ENCODE measurements at regions not wholly inside any gene's neighbourhood (a gene's known extent, or its start where the extent isn't known, plus 50 kb on each side); places are given as distances from the start of the nearest gene placed in this dataset.

DNA sequence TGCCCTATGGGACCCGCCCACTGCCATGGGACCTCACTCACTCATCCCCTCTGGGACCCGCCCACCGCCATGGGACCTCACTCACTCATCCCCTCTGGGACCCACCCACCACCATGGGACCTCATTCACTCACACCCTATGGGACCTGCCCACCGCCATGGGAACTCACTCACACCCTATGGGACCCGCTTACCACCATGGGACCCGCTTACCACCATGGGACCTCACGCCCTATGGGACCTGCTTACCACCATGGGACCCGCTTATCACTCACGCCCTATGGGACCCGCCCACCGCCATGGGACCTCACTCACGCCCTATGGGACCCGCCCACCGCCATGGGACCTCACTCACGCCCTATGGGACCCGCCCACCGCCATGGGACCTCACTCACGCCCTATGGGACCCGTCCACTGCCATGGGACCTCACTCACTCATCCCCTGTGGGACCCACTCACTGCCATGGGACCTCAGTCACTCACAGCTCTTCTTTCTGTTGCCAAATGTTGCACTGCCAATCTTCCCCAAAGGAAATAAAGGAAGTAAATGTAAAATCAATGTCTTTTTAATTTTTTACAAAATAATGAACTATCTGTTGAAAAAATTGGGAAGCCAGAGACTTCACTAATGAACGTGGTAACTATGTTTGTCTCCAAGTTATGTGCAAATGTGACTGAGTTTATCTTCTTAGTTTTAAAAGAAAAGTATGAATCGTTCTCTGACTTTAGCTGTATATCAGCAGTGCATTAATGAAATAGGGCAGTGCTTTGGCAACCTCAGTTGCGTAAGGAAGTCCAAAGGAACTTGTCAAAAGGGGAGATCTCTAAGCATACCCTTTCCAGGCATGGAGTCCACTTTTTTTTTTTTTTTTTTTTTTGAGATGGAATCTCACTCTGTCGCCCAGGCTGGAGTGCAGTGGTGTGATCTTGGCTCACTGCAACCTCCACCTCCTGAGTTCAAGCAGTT lies 101.5 kb upstream of the MGAT5 start:
- no peak overlapping the region for H3K4me3 ChIP-seq (ENCODE audit: low read depth, low read length)
- no peak for DNase-seq (ENCODE audit: low read depth)
- no peak for TF ChIP-seq CTCF (conservative IDR thresholded peaks at IDR 0.05; ENCODE audit: low read depth, low read length)

DNA sequence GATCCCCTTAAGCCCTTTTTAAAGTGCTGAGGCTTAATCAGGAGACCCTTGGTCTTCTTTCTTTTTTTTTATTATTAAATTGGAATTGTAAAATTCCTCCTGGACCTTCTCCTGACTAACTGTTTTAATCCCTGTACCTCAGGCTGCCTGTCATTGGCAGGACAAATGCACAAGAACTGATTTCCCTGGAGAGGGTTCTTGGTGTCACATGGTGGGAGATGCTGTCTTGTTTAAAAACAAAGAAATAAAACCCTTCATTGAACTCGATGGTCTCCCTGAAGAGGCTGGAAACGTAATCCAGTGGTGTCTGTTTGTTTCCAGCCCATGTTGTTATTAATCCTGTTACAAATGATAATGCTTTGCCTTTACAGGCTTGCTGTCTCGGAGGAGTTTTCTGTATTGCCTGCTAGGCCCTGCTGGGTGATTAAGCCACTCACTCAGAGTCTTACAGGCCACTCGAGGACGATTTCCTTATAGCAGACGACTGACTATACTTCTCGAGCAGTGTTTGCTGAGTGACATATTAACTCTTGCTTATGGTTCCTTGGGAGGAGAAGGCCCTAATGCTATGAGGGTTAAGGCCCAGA lies 100.5 kb upstream of the MGAT5 start:
- TF ChIP-seq CTCF (conservative IDR thresholded peaks at IDR 0.05; ENCODE audit: low read depth, low read length): no peak
- H3K4me3 ChIP-seq (ENCODE audit: low read depth, low read length): no peak overlapping the region
- no peak for DNase-seq (ENCODE audit: low read depth)

DNA sequence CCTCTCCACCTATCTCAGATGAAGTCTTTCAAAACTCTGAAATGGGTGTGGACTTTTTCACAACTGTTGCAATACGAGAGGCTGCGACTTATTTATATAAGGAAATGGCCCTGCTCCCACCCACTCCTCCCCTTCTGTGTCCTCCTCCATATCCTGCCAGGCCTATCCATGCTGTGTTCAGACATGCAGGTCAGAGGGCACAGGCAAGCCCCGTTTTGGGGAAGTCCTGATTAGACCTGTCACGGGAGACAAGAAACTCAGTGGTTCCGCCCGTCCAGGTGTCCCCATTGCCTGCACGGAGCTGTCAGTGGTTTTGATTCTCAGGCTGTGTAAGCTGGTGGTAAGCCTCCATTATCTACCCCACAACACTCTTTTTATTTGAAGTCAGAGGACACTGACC lies 99.6 kb upstream of the MGAT5 start:
- no peak for DNase-seq (ENCODE audit: low read depth)
- no peak for TF ChIP-seq CTCF (conservative IDR thresholded peaks at IDR 0.05; ENCODE audit: low read depth, low read length)
- H3K4me3 ChIP-seq (ENCODE audit: low read depth, low read length): no peak overlapping the region

DNA sequence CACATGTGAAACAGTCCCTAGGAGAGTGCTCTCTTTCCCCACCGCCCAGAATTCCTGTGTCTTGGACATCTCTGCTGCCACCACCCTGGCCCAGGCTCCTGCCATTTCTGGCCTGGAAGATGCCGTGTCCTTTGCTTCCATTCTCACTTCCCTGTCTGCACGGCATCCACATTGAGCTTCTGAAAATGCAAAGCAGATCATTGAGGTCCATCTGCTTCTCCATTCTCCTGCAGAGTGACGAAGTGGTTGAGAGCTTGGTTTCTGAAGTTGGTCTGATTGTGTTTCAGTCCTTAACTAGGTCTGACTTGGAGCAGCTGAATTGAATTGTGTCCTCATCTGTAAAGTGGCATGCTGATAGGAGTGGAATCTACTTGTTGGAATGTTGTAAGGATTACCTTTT lies 98.7 kb upstream of the MGAT5 start:
- no peak overlapping the region for H3K4me3 ChIP-seq (ENCODE audit: low read depth, low read length)
- no peak for TF ChIP-seq CTCF (conservative IDR thresholded peaks at IDR 0.05; ENCODE audit: low read depth, low read length)
- DNase-seq (ENCODE audit: low read depth): no peak

DNA sequence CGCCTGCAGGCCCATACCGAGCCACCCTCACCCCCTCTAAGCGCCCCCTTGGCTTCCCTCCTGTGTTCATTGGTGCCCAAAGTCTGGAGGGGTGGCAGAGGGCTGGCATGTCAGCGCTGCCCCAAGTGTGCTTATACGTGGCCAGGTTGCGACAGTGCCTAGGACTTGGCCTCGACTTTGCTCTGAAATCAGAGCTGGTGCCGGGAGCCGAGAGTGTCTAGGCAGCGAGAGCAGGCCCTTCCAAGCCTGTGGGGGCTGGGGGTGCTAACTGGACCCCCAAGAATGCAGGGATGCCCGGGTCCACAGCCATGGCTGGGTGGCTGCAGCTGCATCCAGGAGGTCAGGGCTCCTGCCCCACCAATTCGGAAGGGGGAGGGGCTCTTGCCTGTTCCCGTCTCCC lies 95.6 kb upstream of the MGAT5 start:
- no peak for DNase-seq (ENCODE audit: low read depth)
- H3K4me3 ChIP-seq (ENCODE audit: low read depth, low read length): no peak overlapping the region
- no peak for TF ChIP-seq CTCF (conservative IDR thresholded peaks at IDR 0.05; ENCODE audit: low read depth, low read length)

DNA sequence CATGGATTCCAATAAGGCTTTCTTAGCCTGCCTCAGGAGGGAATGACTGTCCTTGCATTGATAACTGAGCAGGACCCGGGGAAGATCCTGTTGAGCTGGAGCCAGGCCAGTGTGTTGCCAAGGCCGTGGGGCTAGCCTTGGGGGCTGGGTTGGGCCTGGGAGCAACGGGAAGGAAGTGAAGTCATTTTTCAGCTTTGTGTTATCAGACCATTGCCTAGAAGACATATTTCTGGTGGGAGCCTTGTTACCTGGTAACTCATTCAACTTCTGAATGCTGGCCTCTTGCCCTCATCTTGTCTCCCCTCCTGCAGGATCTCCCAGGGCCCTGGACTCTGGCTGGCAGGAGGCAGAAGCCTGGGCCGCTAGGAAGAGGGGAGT lies 92.7 kb upstream of the MGAT5 start:
- DNase-seq (ENCODE audit: low read depth): peak; percentile 30
- no peak for TF ChIP-seq CTCF (conservative IDR thresholded peaks at IDR 0.05; ENCODE audit: low read depth, low read length)
- H3K4me3 ChIP-seq (ENCODE audit: low read depth, low read length): no peak overlapping the region
